ENCODE measurements at regions not wholly inside any gene's neighbourhood (a gene's known extent, or its start where the extent isn't known, plus 50 kb on each side); places are given as distances from the start of the nearest gene placed in this dataset.
"Not testable (repeated sequence)": the region's sequence is repeated elsewhere in the genome, so short reads cannot be mapped to it uniquely, and the experiment has no call there.

DNA sequence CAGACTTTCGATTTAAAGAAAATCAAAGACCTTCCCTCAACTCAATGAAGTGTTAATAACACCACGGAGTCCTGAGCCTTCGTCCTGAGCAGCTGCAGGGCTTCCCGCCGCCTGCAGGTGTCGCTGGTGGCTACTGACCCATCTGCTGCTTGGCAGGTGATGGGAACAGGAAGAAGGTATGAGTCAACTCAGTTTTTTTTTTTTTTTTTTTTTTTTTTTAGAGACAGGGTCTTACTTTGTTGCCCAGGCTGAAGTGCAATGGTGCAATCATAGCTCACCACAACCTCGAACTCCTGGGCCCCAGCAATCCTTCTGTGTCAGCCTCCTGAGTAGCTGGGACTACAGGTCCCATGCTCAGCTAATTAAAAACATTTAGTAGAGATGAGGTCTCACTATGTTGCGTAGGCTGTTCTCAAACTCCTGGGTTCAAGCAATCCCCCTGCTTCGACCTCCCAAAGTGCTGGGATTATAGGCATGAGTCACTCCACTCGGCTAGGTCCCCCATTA lies 185.7 kb upstream of the IL12B start:
- DNase-seq (ENCODE audit: extremely low read depth in 1 of 11, low read depth in 9 of 11, low spot score in 4 of 11): peak in 2 of 11 donors; percentile 38 to 48

DNA sequence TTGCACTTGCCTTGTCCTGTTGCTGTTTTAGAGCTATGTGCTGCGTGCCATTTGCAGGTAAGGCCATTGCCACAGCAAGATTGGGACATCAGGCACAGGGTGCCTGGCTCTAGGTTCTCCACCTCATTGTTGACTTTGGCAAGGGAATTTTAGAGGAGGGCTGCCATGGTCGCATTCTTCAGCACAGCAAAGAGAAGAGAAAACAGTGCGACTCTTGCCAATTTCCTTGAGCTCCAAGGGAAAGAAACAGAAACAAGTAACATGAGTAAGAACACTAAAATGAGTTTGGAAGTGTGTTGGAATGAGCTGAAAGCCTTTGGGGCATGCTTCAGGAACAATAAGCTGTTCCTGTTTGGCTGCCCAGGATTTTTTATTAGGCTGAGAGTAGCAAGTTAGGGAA lies 188.1 kb upstream of the IL12B start:
- DNase-seq (ENCODE audit: extremely low read depth in 1 of 11, low read depth in 9 of 11, low spot score in 4 of 11): no peak

- no peak for DNase-seq (ENCODE audit: extremely low read depth in 1 of 11, low read depth in 9 of 11, low spot score in 4 of 11)
These were observed 189.1 kb upstream of the IL12B start for GRCh38 chr5:159519365-159519764.

DNA sequence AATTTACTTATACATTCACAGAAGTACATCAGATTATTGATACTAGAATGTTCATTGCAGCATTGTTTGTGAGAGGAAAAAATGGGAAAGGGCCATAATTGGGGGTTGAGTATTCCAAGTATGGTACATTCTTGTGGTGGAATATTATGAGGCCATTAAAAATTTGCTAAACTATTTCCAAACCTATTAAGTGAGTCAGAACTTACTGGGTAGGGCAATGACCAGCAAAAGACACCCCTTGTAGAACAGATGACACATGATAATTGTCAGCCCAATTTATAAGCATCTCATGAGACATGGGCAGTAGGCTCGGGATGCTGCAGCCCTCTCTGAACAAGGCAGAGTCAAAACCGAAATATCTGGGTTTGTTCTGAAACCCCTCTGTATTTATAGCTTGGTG lies 192.6 kb upstream of the IL12B start:
- no peak for DNase-seq (ENCODE audit: extremely low read depth in 1 of 11, low read depth in 9 of 11, low spot score in 4 of 11)

DNA sequence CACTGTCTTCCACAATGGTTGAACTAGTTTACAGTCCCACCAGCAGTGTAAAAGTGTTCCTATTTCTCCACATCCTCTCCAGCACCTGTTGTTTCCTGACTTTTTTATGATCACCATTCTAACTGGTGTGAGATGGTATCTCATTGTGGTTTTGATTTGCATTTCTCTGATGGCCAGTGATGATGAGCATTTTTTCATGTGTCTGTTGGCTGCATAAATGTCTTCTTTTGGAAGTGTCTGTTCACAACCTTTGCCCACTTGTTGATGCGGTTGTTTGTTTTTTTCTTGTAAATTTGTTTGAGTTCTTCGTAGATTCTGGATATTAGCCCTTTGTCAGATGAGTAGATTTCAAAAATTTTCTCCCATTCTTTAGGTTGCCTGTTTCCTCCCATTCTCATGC lies 194.0 kb upstream of the IL12B start:
- not testable (repeated sequence) for DNase-seq (ENCODE audit: extremely low read depth in 1 of 11, low read depth in 9 of 11, low spot score in 4 of 11)

DNA sequence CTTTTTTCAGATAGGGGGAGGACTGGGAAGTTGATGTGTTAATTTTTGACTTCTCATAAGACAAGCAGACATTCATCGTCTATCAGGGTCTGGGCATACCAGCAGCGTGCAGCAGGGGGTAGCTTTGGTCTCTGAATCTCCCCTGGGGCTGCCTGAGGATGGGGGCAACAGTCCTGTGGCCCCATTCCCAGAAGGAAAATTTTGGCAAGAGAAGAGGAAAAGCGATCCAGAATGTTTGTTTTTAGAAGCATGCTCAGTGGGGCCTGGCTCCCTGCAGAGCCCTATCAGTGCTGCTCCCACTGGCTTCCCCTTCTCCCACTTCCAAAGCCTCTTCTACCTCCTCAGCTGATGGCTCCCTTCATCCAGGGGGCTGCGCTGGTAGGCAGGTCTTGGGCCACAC lies 194.8 kb upstream of the IL12B start:
- DNase-seq (ENCODE audit: extremely low read depth in 1 of 11, low read depth in 9 of 11, low spot score in 4 of 11): no peak

- DNase-seq (ENCODE audit: extremely low read depth in 1 of 11, low read depth in 9 of 11, low spot score in 4 of 11): no peak
These were observed 197.4 kb upstream of the IL12B start for GRCh38 chr5:159527546-159528254.

GRCh38 chr5:159531554-159532105 lies 201.3 kb upstream of the IL12B start:
- no peak for DNase-seq (ENCODE audit: extremely low read depth in 1 of 11, low read depth in 9 of 11, low spot score in 4 of 11)

DNA sequence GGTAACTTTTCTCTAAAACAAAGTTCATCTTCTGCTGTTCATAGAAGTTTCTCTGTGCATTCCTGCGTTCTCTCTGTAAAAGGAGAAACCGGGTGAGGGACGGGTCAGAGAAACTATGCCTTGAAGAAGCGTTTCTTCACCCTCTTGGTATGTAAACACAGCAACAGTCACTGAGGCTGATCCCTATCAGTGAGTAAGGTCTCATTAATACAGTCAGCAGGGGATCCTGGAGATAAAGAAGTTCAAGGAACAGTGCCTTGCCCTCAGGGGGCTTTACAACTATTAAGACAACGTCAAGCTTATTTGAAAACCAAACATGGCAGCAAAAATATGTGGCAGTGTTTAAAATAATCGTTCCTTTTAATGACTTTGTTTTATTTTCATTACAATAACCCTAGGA lies 202.9 kb upstream of the IL12B start:
- no peak for DNase-seq (ENCODE audit: extremely low read depth in 1 of 11, low read depth in 9 of 11, low spot score in 4 of 11)

DNA sequence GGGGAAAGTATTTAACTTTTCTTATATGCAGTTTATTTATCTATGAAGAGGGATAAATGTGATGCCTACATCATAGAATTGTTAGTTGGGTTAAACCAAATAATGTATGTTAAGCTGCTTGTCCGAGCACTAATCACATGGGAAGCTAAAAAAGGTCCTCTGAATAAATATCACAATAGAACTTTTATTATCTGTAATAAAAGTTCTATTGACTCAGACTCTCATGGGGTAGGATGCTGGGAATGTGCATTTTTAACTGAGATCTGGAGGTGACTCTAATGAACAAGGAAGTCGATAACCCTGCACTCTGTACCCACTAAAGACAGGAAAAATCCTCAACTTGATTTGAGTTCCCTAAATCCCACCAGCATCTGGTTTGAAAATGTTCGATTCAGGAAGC lies 205.9 kb upstream of the IL12B start:
- DNase-seq (ENCODE audit: extremely low read depth in 1 of 11, low read depth in 9 of 11, low spot score in 4 of 11): no peak

DNA sequence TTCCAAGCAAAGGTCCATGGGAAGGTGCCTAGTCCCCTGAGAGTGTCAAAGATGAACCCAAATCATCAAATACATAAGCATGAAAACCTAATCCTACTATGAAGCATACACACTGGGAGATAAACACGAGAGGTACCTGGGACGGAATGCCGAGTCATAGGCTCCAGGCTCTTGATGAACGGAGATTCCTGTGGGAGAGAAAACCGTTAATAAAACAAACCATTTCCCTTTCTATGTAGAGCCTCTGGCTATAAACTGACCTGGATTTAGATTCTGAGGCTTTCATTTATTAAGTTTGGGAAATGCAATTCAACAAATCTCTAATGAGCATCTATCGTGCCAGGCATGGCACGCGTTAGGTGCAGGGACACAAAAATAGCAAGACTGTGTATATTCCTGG lies 206.4 kb upstream of the IL12B start:
- DNase-seq (ENCODE audit: extremely low read depth in 1 of 11, low read depth in 9 of 11, low spot score in 4 of 11): no peak

GRCh38 chr5:159539678-159540077 lies 209.4 kb upstream of the IL12B start:
- no peak for DNase-seq (ENCODE audit: extremely low read depth in 1 of 11, low read depth in 9 of 11, low spot score in 4 of 11)

DNA sequence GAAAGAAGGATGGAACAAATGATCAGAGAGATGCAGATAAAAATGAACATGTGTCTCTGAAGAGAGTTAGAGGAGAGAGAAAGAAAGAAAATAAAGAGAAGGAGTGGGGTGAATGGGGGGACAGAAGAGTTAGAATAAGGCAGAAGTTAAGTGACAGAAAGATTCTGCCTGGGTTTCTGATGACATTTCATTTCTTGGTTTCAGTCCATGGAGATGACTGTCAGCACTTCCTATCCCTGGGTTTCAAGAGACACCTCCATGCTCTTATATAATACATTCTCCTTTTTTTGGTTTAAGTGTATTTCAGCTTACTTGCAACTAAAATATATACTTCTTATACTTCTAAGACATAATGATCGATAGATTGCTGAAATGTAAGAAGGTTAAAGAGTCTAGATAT lies 213.0 kb upstream of the IL12B start:
- DNase-seq (ENCODE audit: extremely low read depth in 1 of 11, low read depth in 9 of 11, low spot score in 4 of 11): no peak

GRCh38 chr5:159545156-159545555 lies 214.9 kb upstream of the IL12B start:
- no peak for DNase-seq (ENCODE audit: extremely low read depth in 1 of 11, low read depth in 9 of 11, low spot score in 4 of 11)

- no peak for DNase-seq (ENCODE audit: extremely low read depth in 1 of 11, low read depth in 9 of 11, low spot score in 4 of 11)
These were observed 217.3 kb upstream of the IL12B start for GRCh38 chr5:159547466-159548195.

GRCh38 chr5:159548517-159548916 lies 218.2 kb upstream of the IL12B start:
- no peak for DNase-seq (ENCODE audit: extremely low read depth in 1 of 11, low read depth in 9 of 11, low spot score in 4 of 11)

- DNase-seq (ENCODE audit: extremely low read depth in 1 of 11, low read depth in 9 of 11, low spot score in 4 of 11): no peak
These were observed 218.8 kb upstream of the IL12B start for GRCh38 chr5:159549046-159549445.

- no peak for DNase-seq (ENCODE audit: extremely low read depth in 1 of 11, low read depth in 9 of 11, low spot score in 4 of 11)
These were observed 220.7 kb upstream of the IL12B start for GRCh38 chr5:159550951-159551350.

- DNase-seq (ENCODE audit: extremely low read depth in 1 of 11, low read depth in 9 of 11, low spot score in 4 of 11): no peak
These were observed 222.5 kb upstream of the IL12B start for GRCh38 chr5:159552751-159553150.

DNA sequence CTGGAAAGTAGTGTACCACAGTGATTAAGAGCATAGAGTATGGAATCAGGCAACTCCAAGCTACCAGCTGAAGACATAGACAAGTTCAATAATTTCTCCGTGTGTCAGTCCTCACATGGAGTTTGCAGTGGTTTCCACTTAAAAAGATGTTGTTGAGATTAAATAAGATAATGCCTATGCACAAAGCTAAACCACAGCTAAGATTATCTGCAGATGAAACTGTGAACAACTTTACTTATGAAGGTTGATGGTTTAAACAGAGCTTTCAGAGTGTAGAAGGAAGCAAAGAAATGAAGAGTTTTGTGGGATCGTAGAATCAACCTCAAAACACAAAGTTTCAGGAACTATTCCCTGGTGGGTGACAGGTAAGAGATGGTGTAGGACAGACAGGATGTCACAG lies 223.5 kb upstream of the IL12B start:
- no peak for DNase-seq (ENCODE audit: extremely low read depth in 1 of 11, low read depth in 9 of 11, low spot score in 4 of 11)
